ENCODE measurements at regions not wholly inside any gene's neighbourhood (a gene's known extent, or its start where the extent isn't known, plus 50 kb on each side); places are given as distances from the start of the nearest gene placed in this dataset.
"Not testable (repeated sequence)": the region's sequence is repeated elsewhere in the genome, so short reads cannot be mapped to it uniquely, and the experiment has no call there.

- H3K27me3 ChIP-seq (ENCODE audit: control insufficient read depth in 1 of 2, insufficient read depth in 2 of 2, low read length in 2 of 2); H3K36me3 ChIP-seq (ENCODE audit: control insufficient read depth in 1 of 2, insufficient read depth in 2 of 2, low read length in 2 of 2); H3K27ac ChIP-seq (ENCODE audit: low read depth, low read length); H3K4me3 ChIP-seq (ENCODE audit: low read depth in 1 of 2, low read length in 2 of 2); H3K4me1 ChIP-seq (ENCODE audit: control insufficient read depth in 1 of 2, insufficient read depth in 2 of 2, low read length in 2 of 2); H3K9ac ChIP-seq (ENCODE audit: low read depth in 1 of 2, low read length in 2 of 2); H3K9me3 ChIP-seq (ENCODE audit: control insufficient read depth in 1 of 2, low read length in 2 of 2): not testable (repeated sequence)
Measured at GRCh38 chr12:31223640-31224039, 102.3 kb downstream of the SINHCAF start.

- no peaks in the 10 kb centered on the region for H3K9me3 ChIP-seq (ENCODE audit: control insufficient read depth in 1 of 2, low read length in 2 of 2)
- H3K27ac ChIP-seq (ENCODE audit: low read depth, low read length) = no peak overlapping the region
- no peak overlapping the region for H3K4me3 ChIP-seq (ENCODE audit: low read depth in 1 of 2, low read length in 2 of 2)
- H3K9ac ChIP-seq (ENCODE audit: low read depth in 1 of 2, low read length in 2 of 2) = no peak overlapping the region
- H3K4me1 ChIP-seq (ENCODE audit: control insufficient read depth in 1 of 2, insufficient read depth in 2 of 2, low read length in 2 of 2) = peaks cover 10 to 11% of the 10 kb centered on the region in 2 donors
- no peaks in the 10 kb centered on the region for H3K36me3 ChIP-seq (ENCODE audit: control insufficient read depth in 1 of 2, insufficient read depth in 2 of 2, low read length in 2 of 2)
- no peaks in the 10 kb centered on the region for H3K27me3 ChIP-seq (ENCODE audit: control insufficient read depth in 1 of 2, insufficient read depth in 2 of 2, low read length in 2 of 2)
Measured at GRCh38 chr12:31224768-31225448, 101.0 kb downstream of the SINHCAF start.

GRCh38 chr12:31225656-31226535 is 100.1 kb downstream of the SINHCAF start:
- no peak overlapping the region for H3K9ac ChIP-seq (ENCODE audit: low read depth in 1 of 2, low read length in 2 of 2)
- H3K36me3 ChIP-seq (ENCODE audit: control insufficient read depth in 1 of 2, insufficient read depth in 2 of 2, low read length in 2 of 2) = no peaks in the 10 kb centered on the region
- no peaks in the 10 kb centered on the region for H3K9me3 ChIP-seq (ENCODE audit: control insufficient read depth in 1 of 2, low read length in 2 of 2)
- no peak overlapping the region for H3K4me3 ChIP-seq (ENCODE audit: low read depth in 1 of 2, low read length in 2 of 2)
- peaks cover 11 to 12% of the 10 kb centered on the region in 2 donors for H3K4me1 ChIP-seq (ENCODE audit: control insufficient read depth in 1 of 2, insufficient read depth in 2 of 2, low read length in 2 of 2)
- H3K27me3 ChIP-seq (ENCODE audit: control insufficient read depth in 1 of 2, insufficient read depth in 2 of 2, low read length in 2 of 2) = no peaks in the 10 kb centered on the region
- H3K27ac ChIP-seq (ENCODE audit: low read depth, low read length) = no peak overlapping the region

- H3K4me3 ChIP-seq (ENCODE audit: low read depth in 1 of 2, low read length in 2 of 2) = no peak overlapping the region
- H3K27me3 ChIP-seq (ENCODE audit: control insufficient read depth in 1 of 2, insufficient read depth in 2 of 2, low read length in 2 of 2) = no peaks in the 10 kb centered on the region
- peaks cover 8 to 12% of the 10 kb centered on the region in 2 donors for H3K4me1 ChIP-seq (ENCODE audit: control insufficient read depth in 1 of 2, insufficient read depth in 2 of 2, low read length in 2 of 2)
- H3K9me3 ChIP-seq (ENCODE audit: control insufficient read depth in 1 of 2, low read length in 2 of 2) = no peaks in the 10 kb centered on the region
- H3K36me3 ChIP-seq (ENCODE audit: control insufficient read depth in 1 of 2, insufficient read depth in 2 of 2, low read length in 2 of 2) = no peaks in the 10 kb centered on the region
- H3K27ac ChIP-seq (ENCODE audit: low read depth, low read length) = no peak overlapping the region
- no peak overlapping the region for H3K9ac ChIP-seq (ENCODE audit: low read depth in 1 of 2, low read length in 2 of 2)
Measured at GRCh38 chr12:31226639-31227038, 99.3 kb downstream of the SINHCAF start.

GRCh38 chr12:31227401-31227981 is 98.5 kb downstream of the SINHCAF start:
- no peak overlapping the region for H3K4me3 ChIP-seq (ENCODE audit: low read depth in 1 of 2, low read length in 2 of 2)
- no peaks in the 10 kb centered on the region for H3K9me3 ChIP-seq (ENCODE audit: control insufficient read depth in 1 of 2, low read length in 2 of 2)
- H3K36me3 ChIP-seq (ENCODE audit: control insufficient read depth in 1 of 2, insufficient read depth in 2 of 2, low read length in 2 of 2) = no peaks in the 10 kb centered on the region
- H3K4me1 ChIP-seq (ENCODE audit: control insufficient read depth in 1 of 2, insufficient read depth in 2 of 2, low read length in 2 of 2) = peaks cover 6 to 12% of the 10 kb centered on the region in 2 donors
- no peaks in the 10 kb centered on the region for H3K27me3 ChIP-seq (ENCODE audit: control insufficient read depth in 1 of 2, insufficient read depth in 2 of 2, low read length in 2 of 2)
- no peak overlapping the region for H3K9ac ChIP-seq (ENCODE audit: low read depth in 1 of 2, low read length in 2 of 2)
- H3K27ac ChIP-seq (ENCODE audit: low read depth, low read length) = no peak overlapping the region

- no peaks in the 10 kb centered on the region for H3K36me3 ChIP-seq (ENCODE audit: control insufficient read depth in 1 of 2, insufficient read depth in 2 of 2, low read length in 2 of 2)
- no peak overlapping the region for H3K27ac ChIP-seq (ENCODE audit: low read depth, low read length)
- H3K4me1 ChIP-seq (ENCODE audit: control insufficient read depth in 1 of 2, insufficient read depth in 2 of 2, low read length in 2 of 2) = peaks cover 6 to 12% of the 10 kb centered on the region in 2 donors
- peak overlapping the region in 1 of 2 donors; percentile 12 for H3K9ac ChIP-seq (ENCODE audit: low read depth in 1 of 2, low read length in 2 of 2)
- H3K9me3 ChIP-seq (ENCODE audit: control insufficient read depth in 1 of 2, low read length in 2 of 2) = no peaks in the 10 kb centered on the region
- H3K4me3 ChIP-seq (ENCODE audit: low read depth in 1 of 2, low read length in 2 of 2) = no peak overlapping the region
- H3K27me3 ChIP-seq (ENCODE audit: control insufficient read depth in 1 of 2, insufficient read depth in 2 of 2, low read length in 2 of 2) = no peaks in the 10 kb centered on the region
Measured at GRCh38 chr12:31228811-31229792, 96.8 kb downstream of the SINHCAF start.

GRCh38 chr12:31230004-31230403 is 95.9 kb downstream of the SINHCAF start:
- Histone ChIP-seq H3K4me3 (ENCODE audit: low read depth in 1 of 2, low read length in 2 of 2) (no peak overlapping the region), H3K36me3 (ENCODE audit: control insufficient read depth in 1 of 2, insufficient read depth in 2 of 2, low read length in 2 of 2) (no peaks in the 10 kb centered on the region), H3K9me3 (ENCODE audit: control insufficient read depth in 1 of 2, low read length in 2 of 2) (no peaks in the 10 kb centered on the region), H3K27ac (ENCODE audit: low read depth, low read length) (no peak overlapping the region), H3K27me3 (ENCODE audit: control insufficient read depth in 1 of 2, insufficient read depth in 2 of 2, low read length in 2 of 2) (no peaks in the 10 kb centered on the region), H3K9ac (ENCODE audit: low read depth in 1 of 2, low read length in 2 of 2) (peak overlapping the region in 1 of 2 donors; percentile 12), H3K4me1 (ENCODE audit: control insufficient read depth in 1 of 2, insufficient read depth in 2 of 2, low read length in 2 of 2) (peaks cover 7 to 17% of the 10 kb centered on the region in 2 donors)
